Natural killer cell (primary cell): ENCODE measurements at regions not wholly inside any gene's neighbourhood (a gene's known extent, or its start where the extent isn't known, plus 50 kb on each side); places are given as distances from the start of the nearest gene placed in this dataset.

ENCODE experiments used
- ATAC-seq, 3 donors: fragments of 150-1000 bp in 2 of 3; fragments of 200-7000 bp in 1 of 3; cut with Tn5 transposase; 1 replicate in 1 of 3; 2 replicates in 2 of 3; pipeline ENCODE4 v1.10.0; 2021; ENCODE audit warnings: mild to moderate bottlenecking in 2 of 3, moderate library complexity in 2 of 3
- DNase-seq, 2 donors: peaks; one replicate each; pipeline versions ENCODE4 v3.0.0 to v3.0.0-alpha.2; 2013 to 2021; ENCODE audit warnings: mixed read lengths in 1 of 2
- H3K27ac ChIP-seq: one replicate; pipeline ENCODE4 v1.5.1; 2013; ENCODE audit warnings: mild to moderate bottlenecking, low read length
- H3K27me3 ChIP-seq: one replicate; pipeline ENCODE4 v1.6.1; 2013; ENCODE audit warnings: low read length; ENCODE audit not compliant: control insufficient read depth, insufficient read depth
- H3K36me3 ChIP-seq: one replicate; pipeline ENCODE4 v1.6.1; 2013; ENCODE audit warnings: low read length; ENCODE audit not compliant: control insufficient read depth, insufficient read depth
- H3K4me1 ChIP-seq: one replicate; pipeline ENCODE4 v1.6.1; 2013; ENCODE audit warnings: low read length; ENCODE audit not compliant: control insufficient read depth, insufficient read depth
- H3K4me3 ChIP-seq: one replicate; pipeline ENCODE4 v1.5.1; 2013; ENCODE audit warnings: low read length
- H3K9me3 ChIP-seq: one replicate; pipeline ENCODE4 v1.6.1; 2013; ENCODE audit warnings: low read length; ENCODE audit not compliant: control insufficient read depth, insufficient read depth
- H3K27ac Mint-ChIP-seq, 2 donors: one replicate each; pipeline ENCODE4 v1.8.0; 2022; ENCODE audit warnings: mild to moderate bottlenecking in 2 of 2, mixed read lengths in 2 of 2, moderate library complexity in 1 of 2
- H3K27me3 Mint-ChIP-seq, 2 donors: one replicate each; pipeline ENCODE4 v1.8.0; 2022; ENCODE audit warnings: low read depth in 2 of 2, mixed read lengths in 2 of 2
- H3K36me3 Mint-ChIP-seq: one replicate; pipeline ENCODE4 v1.8.0; 2022; ENCODE audit warnings: mixed read lengths
- H3K4me1 Mint-ChIP-seq, 2 donors: one replicate each; pipeline ENCODE4 v1.8.0; 2022; ENCODE audit warnings: mixed read lengths in 2 of 2
- H3K4me3 Mint-ChIP-seq: one replicate; pipeline ENCODE4 v1.8.0; 2022; ENCODE audit warnings: mild to moderate bottlenecking, moderate library complexity, mixed read lengths
- H3K9me3 Mint-ChIP-seq, 2 donors: one replicate each; pipeline ENCODE4 v1.8.0; 2022; ENCODE audit warnings: mixed read lengths in 2 of 2
- WGBS: methylation state at CpG from one replicate; pipeline ENCODE4 v1.1.7; 2013; ENCODE audit warnings: missing lambda C conversion rate; ENCODE audit not compliant: insufficient coverage; 5-methylcytosine and 5-hydroxymethylcytosine counted together
- intact Hi-C: fragments of 100-400 bp; cut with micrococcal nuclease; formaldehyde crosslinking; loops from one replicate; pipeline ENCODE4 v1.14.2; 2022
- TF ChIP-seq, protein P1 (sequence below): fragments of 200-600 bp; IDR thresholded peaks from one replicate; pipeline ENCODE4 v1.8.0; 2022; ENCODE audit warnings: antibody characterized with exemption

DNA sequence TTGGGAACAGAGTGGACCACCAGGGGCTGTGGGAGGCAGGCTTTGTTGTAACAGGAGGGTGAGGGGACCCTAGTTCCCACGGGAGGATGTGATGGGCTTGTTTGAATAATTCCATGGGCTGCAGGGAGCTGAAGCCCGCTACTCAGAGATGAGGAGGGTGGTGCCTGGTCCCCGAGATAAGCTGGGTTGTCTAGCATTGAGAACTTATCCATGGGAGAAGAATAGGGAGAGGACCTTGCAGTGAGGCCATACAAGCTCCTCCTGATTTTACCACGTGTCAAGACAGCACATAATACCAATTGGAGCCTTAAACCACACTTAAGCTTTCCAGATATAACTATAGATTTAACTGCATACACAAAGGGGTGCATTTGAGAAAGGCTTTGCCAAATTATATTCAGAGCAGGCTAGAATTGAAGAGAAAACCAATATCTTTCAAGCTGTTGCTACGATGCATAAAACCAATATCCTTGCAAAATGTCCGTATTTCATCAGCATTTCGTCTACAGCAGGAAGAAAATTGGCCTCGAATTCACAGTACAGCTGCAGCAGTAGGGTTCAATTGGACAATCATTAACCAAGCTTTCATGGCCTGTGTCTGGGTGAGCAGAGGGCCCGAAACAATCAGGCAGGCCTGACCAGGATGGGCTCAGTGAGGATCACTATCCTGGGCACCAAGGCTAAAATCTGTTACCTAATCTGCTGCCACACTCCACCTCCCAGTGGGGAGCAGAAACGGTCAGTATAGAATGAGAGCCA, 500.7 kb downstream of the OCA2 start:
- Histone ChIP-seq H3K36me3 (no peaks in the 10 kb centered on the region), H3K27me3 (no peaks in the 10 kb centered on the region), H3K4me3 (no peak overlapping the region), H3K4me1 (no peaks in the 10 kb centered on the region), H3K9me3 (peaks cover 18% of the 10 kb centered on the region), H3K27ac (no peak overlapping the region)
- Mint-ChIP-seq H3K4me3 (no peak overlapping the region), H3K27ac (no peak overlapping the region), H3K27me3 (no peaks in the 10 kb centered on the region), H3K4me1 (no peaks in the 10 kb centered on the region), H3K9me3 (peaks cover 6 to 10% of the 10 kb centered on the region in 2 donors), H3K36me3 (no peaks in the 10 kb centered on the region)
- TF ChIP-seq, protein P1, sequence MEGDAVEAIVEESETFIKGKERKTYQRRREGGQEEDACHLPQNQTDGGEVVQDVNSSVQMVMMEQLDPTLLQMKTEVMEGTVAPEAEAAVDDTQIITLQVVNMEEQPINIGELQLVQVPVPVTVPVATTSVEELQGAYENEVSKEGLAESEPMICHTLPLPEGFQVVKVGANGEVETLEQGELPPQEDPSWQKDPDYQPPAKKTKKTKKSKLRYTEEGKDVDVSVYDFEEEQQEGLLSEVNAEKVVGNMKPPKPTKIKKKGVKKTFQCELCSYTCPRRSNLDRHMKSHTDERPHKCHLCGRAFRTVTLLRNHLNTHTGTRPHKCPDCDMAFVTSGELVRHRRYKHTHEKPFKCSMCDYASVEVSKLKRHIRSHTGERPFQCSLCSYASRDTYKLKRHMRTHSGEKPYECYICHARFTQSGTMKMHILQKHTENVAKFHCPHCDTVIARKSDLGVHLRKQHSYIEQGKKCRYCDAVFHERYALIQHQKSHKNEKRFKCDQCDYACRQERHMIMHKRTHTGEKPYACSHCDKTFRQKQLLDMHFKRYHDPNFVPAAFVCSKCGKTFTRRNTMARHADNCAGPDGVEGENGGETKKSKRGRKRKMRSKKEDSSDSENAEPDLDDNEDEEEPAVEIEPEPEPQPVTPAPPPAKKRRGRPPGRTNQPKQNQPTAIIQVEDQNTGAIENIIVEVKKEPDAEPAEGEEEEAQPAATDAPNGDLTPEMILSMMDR, result no peak
- no peak for ATAC-seq
- no peak for DNase-seq
- intact Hi-C loops, result no loop called here
- 90% methylated on average over 9 of the region's 10 CpGs for WGBS

DNA sequence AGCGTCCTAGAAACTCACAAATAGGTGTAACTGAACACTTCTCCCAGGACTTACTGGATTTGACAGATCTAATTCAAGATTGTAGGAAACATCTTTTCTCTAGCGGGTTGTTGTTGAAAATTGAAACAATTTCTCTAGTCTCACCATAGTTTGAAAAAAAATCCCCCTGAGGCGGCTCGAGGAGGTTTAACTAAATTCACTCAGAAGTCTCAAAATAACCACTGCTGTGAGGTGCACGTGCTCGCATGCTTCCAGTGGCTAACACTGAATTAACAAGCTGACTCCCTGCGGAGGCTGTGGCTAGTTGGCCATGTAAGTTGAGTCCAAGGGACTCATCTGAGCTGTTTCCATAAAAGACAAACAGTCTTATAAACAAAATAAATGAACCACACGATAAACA, 503.9 kb downstream of the OCA2 start:
- Histone ChIP-seq H3K36me3 (no peaks in the 10 kb centered on the region), H3K27ac (no peak overlapping the region), H3K4me1 (no peaks in the 10 kb centered on the region), H3K4me3 (no peak overlapping the region), H3K9me3 (peaks cover 18% of the 10 kb centered on the region), H3K27me3 (no peaks in the 10 kb centered on the region)
- peaks cover 10 to 12% of the 10 kb centered on the region in 2 donors for H3K9me3 Mint-ChIP-seq
- intact Hi-C loops, result no loop called here
- no peaks in the 10 kb centered on the region for H3K36me3 Mint-ChIP-seq
- H3K27ac Mint-ChIP-seq, result no peak overlapping the region
- 88% methylated on average over 7 of the region's 8 CpGs for WGBS
- TF ChIP-seq, protein P1, result no peak
- ATAC-seq, result no peak
- DNase-seq, result no peak
- H3K4me3 Mint-ChIP-seq, result no peak overlapping the region
- H3K27me3 Mint-ChIP-seq, result no peaks in the 10 kb centered on the region
- no peaks in the 10 kb centered on the region for H3K4me1 Mint-ChIP-seq

DNA sequence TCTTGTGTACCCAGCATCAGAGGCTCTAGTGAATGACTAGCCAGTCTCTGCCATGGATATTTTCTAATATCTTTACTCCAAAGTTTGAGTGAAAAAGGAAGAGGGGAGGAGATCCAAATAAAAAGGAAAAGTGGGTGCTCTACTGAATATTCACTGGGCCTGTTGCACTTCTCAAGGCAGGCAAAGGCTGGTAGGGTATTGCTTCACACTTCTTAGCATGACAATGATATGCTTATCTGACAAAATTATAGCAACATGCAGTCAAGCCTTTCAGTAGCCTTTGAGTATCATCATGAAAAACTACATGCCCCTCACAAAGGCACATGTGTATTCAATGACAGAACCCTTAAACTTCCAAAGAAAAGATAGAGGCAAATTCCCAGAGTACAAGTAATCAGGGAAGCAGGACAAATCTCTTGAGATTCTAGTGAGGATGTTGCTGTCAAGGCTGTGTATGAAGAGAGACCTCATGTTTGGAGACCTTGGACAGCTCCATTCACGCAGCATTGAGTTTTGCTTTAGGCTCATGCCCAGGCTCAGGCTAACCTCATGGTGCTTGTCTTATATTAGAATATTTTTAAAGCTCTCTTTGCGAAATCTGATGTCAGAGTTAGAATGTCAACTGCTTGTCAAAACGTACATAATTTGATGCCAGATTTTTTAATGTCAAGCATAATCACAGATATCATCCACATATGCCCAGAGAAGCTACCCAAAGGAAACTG, 506.9 kb downstream of the OCA2 start:
- no peak overlapping the region for H3K27ac ChIP-seq
- TF ChIP-seq, protein P1, result no peak
- 65% methylated on average over 3 of the region's 3 CpGs for whole genome bisulfite sequencing
- Mint-ChIP-seq H3K36me3 (no peaks in the 10 kb centered on the region), H3K4me3 (no peak overlapping the region), H3K27me3 (no peaks in the 10 kb centered on the region), H3K4me1 (no peaks in the 10 kb centered on the region), H3K27ac (no peak overlapping the region), H3K9me3 (peaks cover 11 to 13% of the 10 kb centered on the region in 2 donors)
- no peaks in the 10 kb centered on the region for H3K4me1 ChIP-seq
- no peaks in the 10 kb centered on the region for H3K36me3 ChIP-seq
- no peak for ATAC-seq
- no peak for DNase-seq
- H3K4me3 ChIP-seq, result no peak overlapping the region
- peaks cover 4% of the 10 kb centered on the region for H3K9me3 ChIP-seq
- H3K27me3 ChIP-seq, result no peaks in the 10 kb centered on the region
- intact Hi-C loops, result no loop called here
